Choroid plexus epithelial cell (primary cell): ENCODE measurements at regions not wholly inside any gene's neighbourhood (a gene's known extent, or its start where the extent isn't known, plus 50 kb on each side); places are given as distances from the start of the nearest gene placed in this dataset.
"Not testable (repeated sequence)": the region's sequence is repeated elsewhere in the genome, so short reads cannot be mapped to it uniquely, and the experiment has no call there.

Experiments used
- DNase-seq: peaks from one replicate; pipeline ENCODE4 v3.0.0-alpha.2; 2010; ENCODE audit warnings: low read depth
- H3K4me3 ChIP-seq: 2 replicates; pipeline ENCODE4 v1.5.1; 2011; ENCODE audit warnings: low read depth, mild to moderate bottlenecking, control low read depth, low read length, moderate library complexity
- CTCF ChIP-seq: conservative IDR thresholded peaks from 2 replicates; pipeline ENCODE4 v1.5.1; 2011; ENCODE audit warnings: low read depth, mild to moderate bottlenecking, control low read depth, inconsistent platforms, low read length, moderate library complexity

GRCh38 chr1:64401285-64401684 is 68.6 kb upstream of the CACHD1 start:
- no peak for DNase-seq
- no peak overlapping the region for H3K4me3 ChIP-seq
- no peak for TF ChIP-seq CTCF

GRCh38 chr1:64403331-64403730 is 66.6 kb upstream of the CACHD1 start:
- TF ChIP-seq CTCF = no peak
- DNase-seq = no peak

GRCh38 chr1:64404202-64404601 is 65.7 kb upstream of the CACHD1 start:
- no peak overlapping the region for H3K4me3 ChIP-seq
- no peak for DNase-seq
- no peak for TF ChIP-seq CTCF

More at GRCh38 chr1:64403331-64403730, 66.6 kb upstream of the CACHD1 start:
- H3K4me3 ChIP-seq = no peak overlapping the region

GRCh38 chr1:64405833-64406232 is 64.1 kb upstream of the CACHD1 start:
- no peak for DNase-seq
- no peak overlapping the region for H3K4me3 ChIP-seq
- TF ChIP-seq CTCF = no peak

GRCh38 chr1:64410217-64410616 is 59.7 kb upstream of the CACHD1 start:
- DNase-seq = no peak
- TF ChIP-seq CTCF = no peak
- H3K4me3 ChIP-seq = no peak overlapping the region

- not testable (repeated sequence) for H3K4me3 ChIP-seq, DNase-seq
Measured at GRCh38 chr1:64414855-64415546, 54.9 kb upstream of the CACHD1 start.

GRCh38 chr1:64417803-64418202 is 52.1 kb upstream of the CACHD1 start:
- no peak for TF ChIP-seq CTCF
- no peak overlapping the region for H3K4me3 ChIP-seq
- DNase-seq = no peak
